ENCODE measurements at regions not wholly inside any gene's neighbourhood (a gene's known extent, or its start where the extent isn't known, plus 50 kb on each side); places are given as distances from the start of the nearest gene placed in this dataset.
"Not testable (repeated sequence)": the region's sequence is repeated elsewhere in the genome, so short reads cannot be mapped to it uniquely, and the experiment has no call there.

- H3K9ac ChIP-seq (replicated peaks in 1 of 4; ENCODE audit: extremely low read depth in 1 of 4, low read depth in 3 of 4, low read length in 3 of 4); H2AK5ac ChIP-seq (ENCODE audit: low read depth, low read length); FAIRE-seq; H2AFZ ChIP-seq (ENCODE audit: low read length); H4K91ac ChIP-seq (replicated peaks; ENCODE audit: insufficient read length, low read length); H3K79me2 ChIP-seq (ENCODE audit: control insufficient read depth in 1 of 2, insufficient read depth in 2 of 2, low read length in 2 of 2); H3K27me3 ChIP-seq (replicated peaks in 1 of 4; ENCODE audit: control insufficient read depth in 3 of 4, extremely low read depth in 1 of 4, insufficient read depth in 3 of 4, low read length in 3 of 4); DNase-seq (ENCODE audit: low read depth in 1 of 2, low spot score in 2 of 2); H4K5ac ChIP-seq (ENCODE audit: insufficient read length, low read depth, low read length); H3K4ac ChIP-seq (replicated peaks; ENCODE audit: insufficient read length, low read depth, low read length); CTCF ChIA-PET (ENCODE audit: partially characterized antibody); H3K4me2 ChIP-seq (ENCODE audit: insufficient read depth in 1 of 2, low read depth in 2 of 2, low read length in 2 of 2); H3K18ac ChIP-seq (ENCODE audit: extremely low read depth, low read length); H3K79me1 ChIP-seq (ENCODE audit: low read depth, low read length); H3K4me1 ChIP-seq (replicated peaks in 1 of 4; ENCODE audit: control insufficient read depth in 3 of 4, insufficient read depth in 4 of 4, low read length in 3 of 4); H3K4me3 ChIP-seq (ENCODE audit: extremely low read depth in 1 of 4, insufficient read depth in 2 of 4, low read depth in 3 of 4, low read length in 4 of 4); H3K14ac ChIP-seq (ENCODE audit: insufficient read length); H2BK20ac ChIP-seq (ENCODE audit: low read length); H3K23ac ChIP-seq (ENCODE audit: insufficient read length); H4K8ac ChIP-seq (ENCODE audit: extremely low read depth, insufficient read depth, low read length); H3K23me2 ChIP-seq (ENCODE audit: low read depth, low read length); H2BK120ac ChIP-seq (replicated peaks; ENCODE audit: low read depth, low read length); H2BK5ac ChIP-seq (ENCODE audit: low read depth, low read length); H3K56ac ChIP-seq (replicated peaks; ENCODE audit: insufficient read length, low read depth, low read length); POLR2A ChIA-PET (ENCODE audit: partially characterized antibody); H3K36me3 ChIP-seq (ENCODE audit: control insufficient read depth in 2 of 4, insufficient read depth in 4 of 4, low read length in 3 of 4); H4K20me1 ChIP-seq (replicated peaks in 1 of 2; ENCODE audit: control insufficient read depth in 1 of 2, insufficient read depth in 2 of 2, low read length in 2 of 2); H2BK15ac ChIP-seq (ENCODE audit: low read length); H2BK12ac ChIP-seq (ENCODE audit: low read depth, low read length); H3K27ac ChIP-seq (ENCODE audit: low read depth, low read length): not testable (repeated sequence)
- WGBS, 2 experiments (ENCODE audit: extremely low coverage in 1 of 2, insufficient coverage in 1 of 2, insufficient read length in 1 of 2, insufficient replicate concordance in 2 of 2, low coverage in 1 of 2, low lambda C conversion rate in 2 of 2, missing lambda C conversion rate in 1 of 2), result 60% methylated on average over 3 of the region's 3 CpGs; no CpG with 5 or more reads in 1 of the 2 experiments
- H3K9me3 ChIP-seq (ENCODE audit: insufficient read depth in 2 of 2, low read depth in 1 of 2, low read length in 1 of 2), result peaks cover 7 to 46% of the 10 kb centered on the region in 2 experiments; a peak in 3 of 4 replicates
Observed at GRCh38 chr9:138179671-138180070, 302.1 kb downstream of the CACNA1B start.

- H4K20me1 ChIP-seq (replicated peaks in 1 of 2; ENCODE audit: control insufficient read depth in 1 of 2, insufficient read depth in 2 of 2, low read length in 2 of 2); H3K23me2 ChIP-seq (ENCODE audit: low read depth, low read length); H2BK120ac ChIP-seq (replicated peaks; ENCODE audit: low read depth, low read length); H4K91ac ChIP-seq (replicated peaks; ENCODE audit: insufficient read length, low read length); H3K4ac ChIP-seq (replicated peaks; ENCODE audit: insufficient read length, low read depth, low read length); H3K27ac ChIP-seq (ENCODE audit: low read depth, low read length); H3K14ac ChIP-seq (ENCODE audit: insufficient read length); H4K5ac ChIP-seq (ENCODE audit: insufficient read length, low read depth, low read length); H3K56ac ChIP-seq (replicated peaks; ENCODE audit: insufficient read length, low read depth, low read length); H2BK5ac ChIP-seq (ENCODE audit: low read depth, low read length); H3K9ac ChIP-seq (replicated peaks in 1 of 4; ENCODE audit: extremely low read depth in 1 of 4, low read depth in 3 of 4, low read length in 3 of 4); H3K23ac ChIP-seq (ENCODE audit: insufficient read length); H2AK5ac ChIP-seq (ENCODE audit: low read depth, low read length); H3K27me3 ChIP-seq (replicated peaks in 1 of 4; ENCODE audit: control insufficient read depth in 3 of 4, extremely low read depth in 1 of 4, insufficient read depth in 3 of 4, low read length in 3 of 4); H3K4me2 ChIP-seq (ENCODE audit: insufficient read depth in 1 of 2, low read depth in 2 of 2, low read length in 2 of 2); H2BK12ac ChIP-seq (ENCODE audit: low read depth, low read length); H2AFZ ChIP-seq (ENCODE audit: low read length); H3K18ac ChIP-seq (ENCODE audit: extremely low read depth, low read length); DNase-seq (ENCODE audit: low read depth in 1 of 2, low spot score in 2 of 2); H3K79me2 ChIP-seq (ENCODE audit: control insufficient read depth in 1 of 2, insufficient read depth in 2 of 2, low read length in 2 of 2); H2BK15ac ChIP-seq (ENCODE audit: low read length); CTCF ChIA-PET (ENCODE audit: partially characterized antibody); H3K4me1 ChIP-seq (replicated peaks in 1 of 4; ENCODE audit: control insufficient read depth in 3 of 4, insufficient read depth in 4 of 4, low read length in 3 of 4); FAIRE-seq; H3K4me3 ChIP-seq (ENCODE audit: extremely low read depth in 1 of 4, insufficient read depth in 2 of 4, low read depth in 3 of 4, low read length in 4 of 4); POLR2A ChIA-PET (ENCODE audit: partially characterized antibody); H2BK20ac ChIP-seq (ENCODE audit: low read length); H3K36me3 ChIP-seq (ENCODE audit: control insufficient read depth in 2 of 4, insufficient read depth in 4 of 4, low read length in 3 of 4); H3K79me1 ChIP-seq (ENCODE audit: low read depth, low read length); H4K8ac ChIP-seq (ENCODE audit: extremely low read depth, insufficient read depth, low read length): not testable (repeated sequence)
- peaks cover 7 to 29% of the 10 kb centered on the region in 2 experiments; a peak in 3 of 4 replicates for H3K9me3 ChIP-seq (ENCODE audit: insufficient read depth in 2 of 2, low read depth in 1 of 2, low read length in 1 of 2)
- WGBS, 2 experiments (ENCODE audit: extremely low coverage in 1 of 2, insufficient coverage in 1 of 2, insufficient read length in 1 of 2, insufficient replicate concordance in 2 of 2, low coverage in 1 of 2, low lambda C conversion rate in 2 of 2, missing lambda C conversion rate in 1 of 2), result 62% methylated on average over 1 of the region's 1 CpG; no CpG with 5 or more reads in 1 of the 2 experiments
Observed at GRCh38 chr9:138181963-138182362, 304.4 kb downstream of the CACNA1B start.
